ENCODE measurements at regions not wholly inside any gene's neighbourhood (a gene's known extent, or its start where the extent isn't known, plus 50 kb on each side); places are given as distances from the start of the nearest gene placed in this dataset.
"Not testable (repeated sequence)": the region's sequence is repeated elsewhere in the genome, so short reads cannot be mapped to it uniquely, and the experiment has no call there.

- no peak for DNase-seq (ENCODE audit: low read depth, low spot score)
- H3K4me3 ChIP-seq (ENCODE audit: low read length), result no peak overlapping the region
Measured at GRCh38 chr7:120181499-120181898, 91.5 kb upstream of the KCND2 start.

- no peak overlapping the region for H3K4me3 ChIP-seq (ENCODE audit: low read length)
- no peak for DNase-seq (ENCODE audit: low read depth, low spot score)
Measured at GRCh38 chr7:120184866-120185265, 88.1 kb upstream of the KCND2 start.

- H3K4me3 ChIP-seq (ENCODE audit: low read length), result no peak overlapping the region
- no peak for DNase-seq (ENCODE audit: low read depth, low spot score)
Measured at GRCh38 chr7:120185940-120186682, 86.9 kb upstream of the KCND2 start.

- no peak overlapping the region for H3K4me3 ChIP-seq (ENCODE audit: low read length)
- DNase-seq (ENCODE audit: low read depth, low spot score), result no peak
Measured at GRCh38 chr7:120186688-120187087, 86.3 kb upstream of the KCND2 start.

GRCh38 chr7:120189623-120190022, 83.4 kb upstream of the KCND2 start:
- no peak for DNase-seq (ENCODE audit: low read depth, low spot score)
- no peak overlapping the region for H3K4me3 ChIP-seq (ENCODE audit: low read length)

- no peak overlapping the region for H3K4me3 ChIP-seq (ENCODE audit: low read length)
- no peak for DNase-seq (ENCODE audit: low read depth, low spot score)
Measured at GRCh38 chr7:120190109-120190508, 82.9 kb upstream of the KCND2 start.

- DNase-seq (ENCODE audit: low read depth, low spot score), result no peak
- no peak overlapping the region for H3K4me3 ChIP-seq (ENCODE audit: low read length)
Measured at GRCh38 chr7:120190566-120190965, 82.4 kb upstream of the KCND2 start.

GRCh38 chr7:120191423-120191822, 81.6 kb upstream of the KCND2 start:
- H3K4me3 ChIP-seq (ENCODE audit: low read length); DNase-seq (ENCODE audit: low read depth, low spot score): not testable (repeated sequence)

GRCh38 chr7:120201290-120201689, 71.7 kb upstream of the KCND2 start:
- no peak for DNase-seq (ENCODE audit: low read depth, low spot score)
- H3K4me3 ChIP-seq (ENCODE audit: low read length), result no peak overlapping the region

GRCh38 chr7:120205101-120205500, 67.9 kb upstream of the KCND2 start:
- DNase-seq (ENCODE audit: low read depth, low spot score), result no peak
- no peak overlapping the region for H3K4me3 ChIP-seq (ENCODE audit: low read length)

- no peak for DNase-seq (ENCODE audit: low read depth, low spot score)
- no peak overlapping the region for H3K4me3 ChIP-seq (ENCODE audit: low read length)
Measured at GRCh38 chr7:120207037-120207436, 65.9 kb upstream of the KCND2 start.

GRCh38 chr7:120215654-120216053, 57.3 kb upstream of the KCND2 start:
- no peak overlapping the region for H3K4me3 ChIP-seq (ENCODE audit: low read length)
- no peak for DNase-seq (ENCODE audit: low read depth, low spot score)

- H3K4me3 ChIP-seq (ENCODE audit: low read length), result no peak overlapping the region
- no peak for DNase-seq (ENCODE audit: low read depth, low spot score)
Measured at GRCh38 chr7:120216947-120217346, 56.0 kb upstream of the KCND2 start.

- DNase-seq (ENCODE audit: low read depth, low spot score), result no peak
- no peak overlapping the region for H3K4me3 ChIP-seq (ENCODE audit: low read length)
Measured at GRCh38 chr7:120218712-120219111, 54.3 kb upstream of the KCND2 start.

- DNase-seq (ENCODE audit: low read depth, low spot score), result no peak
- H3K4me3 ChIP-seq (ENCODE audit: low read length), result no peak overlapping the region
Measured at GRCh38 chr7:120221666-120222065, 51.3 kb upstream of the KCND2 start.
